Spleen (tissue), 11 donors: ENCODE measurements at regions not wholly inside any gene's neighbourhood (a gene's known extent, or its start where the extent isn't known, plus 50 kb on each side); places are given as distances from the start of the nearest gene placed in this dataset.

Experiments used
- DNase-seq: peaks from one replicate; pipeline ENCODE4 v3.0.0-alpha.2; 2020
- H3K27ac ChIP-seq, 8 donors: fragments of 200-600 bp; sonication (generic) in 7 of 8; 1 replicate in 4 of 8; 2 replicates in 4 of 8; pipeline versions ENCODE4 v1.5.0 to v1.8.0; 2016 to 2021; ENCODE audit warnings: inconsistent platforms in 4 of 8, mild to moderate bottlenecking in 4 of 8, moderate library complexity in 1 of 8
- H3K27me3 ChIP-seq, 7 donors: fragments of 200-600 bp; sonication (generic) in 6 of 7; replicated peaks in 1 of 7; 1 replicate in 4 of 7; 2 replicates in 3 of 7; pipeline versions ENCODE4 v1.5.0 to v1.8.0; 2016 to 2021; ENCODE audit warnings: inconsistent platforms in 3 of 7, mild to moderate bottlenecking in 1 of 7
- H3K36me3 ChIP-seq, 6 donors: fragments of 200-600 bp; sonication (generic) in 5 of 6; 1 replicate in 4 of 6; 2 replicates in 2 of 6; pipeline versions ENCODE4 v1.5.0 to v1.8.0; 2016 to 2021; ENCODE audit warnings: inconsistent platforms in 2 of 6
- H3K4me1 ChIP-seq, 6 donors: fragments of 200-600 bp; sonication (generic) in 5 of 6; 1 replicate in 3 of 6; 2 replicates in 3 of 6; pipeline versions ENCODE4 v1.5.0 to v1.8.0; 2016 to 2021; ENCODE audit warnings: inconsistent platforms in 3 of 6
- H3K4me3 ChIP-seq, 8 donors: fragments of 200-600 bp; sonication (generic) in 7 of 8; 1 replicate in 4 of 8; 2 replicates in 4 of 8; pipeline versions ENCODE4 v1.5.0 to v1.8.0; 2016 to 2021; ENCODE audit warnings: inconsistent platforms in 4 of 8, mild to moderate bottlenecking in 4 of 8, moderate library complexity in 2 of 8
- H3K9me3 ChIP-seq, 8 donors: fragments of 200-600 bp; sonication (generic) in 7 of 8; 1 replicate in 4 of 8; 2 replicates in 4 of 8; pipeline versions ENCODE4 v1.5.0 to v1.8.0; 2016 to 2021; ENCODE audit warnings: inconsistent platforms in 4 of 8
- POLR2A ChIP-seq, 3 donors: fragments of 450-650 bp; IDR thresholded peaks; one replicate each; pipeline ENCODE4 v1.5.1; 2017; ENCODE audit warnings: antibody characterized with exemption in 3 of 3, mild to moderate bottlenecking in 1 of 3
- POLR2AphosphoS5 ChIP-seq, 3 donors: sonication (generic); formaldehyde crosslinking; IDR thresholded peaks; one replicate each; pipeline ENCODE4 v1.5.1; 2017; ENCODE audit warnings: antibody characterized with exemption in 3 of 3
- WGBS, 5 donors: extraction: QIAGEN DNeasy Blood & Tissue Kit in 3 of 5; methylation state at CpG; one replicate each; pipeline versions ENCODE4 v1.1.5 to v1.1.7; 2013 to 2018; 5-methylcytosine and 5-hydroxymethylcytosine counted together
- intact Hi-C: fragments of 100-400 bp; cut with DNase I; formaldehyde crosslinking; loops from one replicate; pipeline ENCODE4 v1.15.0; 2023; ENCODE audit warnings: low total_unique reads
- TF ChIP-seq, protein P1 (sequence below), 11 experiments: fragments of 200-600 bp in 7 of 11; fragments of 450-650 bp in 4 of 11; sonication (generic) in 4 of 11; IDR thresholded peaks in 8 of 11; conservative IDR thresholded peaks in 3 of 11; 1 replicate in 7 of 11; 2 replicates in 4 of 11; pipeline versions ENCODE4 v1.4.0 to v1.8.0; 2016 to 2021; ENCODE audit warnings: antibody characterized with exemption in 11 of 11, inconsistent platforms in 4 of 11, mild to moderate bottlenecking in 1 of 11
- donor health status: healthy with polysubstance abuse.
- donor health status: DM: no; HTN: no; CAD: no; lungs with moderate emphysema.
- donor health status: DM: no; HTN: no; CAD: no.
- donor health status: Bipolar disorder and iron deficiency.
- donor health status: healthy.
- donor health status: DM: no; HTN: no; CAD: no.
- donor health status: DM: yes; HTN: yes; CAD: no.

DNA sequence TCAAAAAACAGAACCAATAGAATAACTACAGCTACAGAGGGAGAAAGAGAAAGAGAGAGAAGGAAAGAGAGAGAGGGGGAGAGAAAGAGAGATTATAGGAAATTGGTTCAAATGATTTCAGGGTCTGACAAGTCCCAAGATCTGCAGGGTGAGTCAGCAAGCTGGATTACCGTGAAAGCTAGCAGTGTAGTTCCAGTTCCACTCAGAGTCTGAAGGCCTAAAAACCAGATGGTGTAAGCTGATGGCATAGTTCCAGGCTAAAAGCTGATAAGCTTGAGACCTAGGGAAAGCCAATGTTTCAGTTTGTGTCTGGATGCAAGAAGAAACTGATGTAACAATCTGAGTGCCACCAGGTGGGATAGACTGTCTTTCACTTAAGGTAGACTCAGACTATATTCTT lies 397.7 kb downstream of the TRIB2 start:
- Histone ChIP-seq H3K27me3 (no peaks in the 10 kb centered on the region), H3K36me3 (no peaks in the 10 kb centered on the region), H3K4me1 (no peaks in the 10 kb centered on the region), H3K4me3 (no peak overlapping the region), H3K27ac (no peak overlapping the region), H3K9me3 (no peaks in the 10 kb centered on the region)
- WGBS, 5 donors, result 11 to 29% (median 14%) methylated on average over 1 of the region's 1 CpG
- TF ChIP-seq, protein P1, sequence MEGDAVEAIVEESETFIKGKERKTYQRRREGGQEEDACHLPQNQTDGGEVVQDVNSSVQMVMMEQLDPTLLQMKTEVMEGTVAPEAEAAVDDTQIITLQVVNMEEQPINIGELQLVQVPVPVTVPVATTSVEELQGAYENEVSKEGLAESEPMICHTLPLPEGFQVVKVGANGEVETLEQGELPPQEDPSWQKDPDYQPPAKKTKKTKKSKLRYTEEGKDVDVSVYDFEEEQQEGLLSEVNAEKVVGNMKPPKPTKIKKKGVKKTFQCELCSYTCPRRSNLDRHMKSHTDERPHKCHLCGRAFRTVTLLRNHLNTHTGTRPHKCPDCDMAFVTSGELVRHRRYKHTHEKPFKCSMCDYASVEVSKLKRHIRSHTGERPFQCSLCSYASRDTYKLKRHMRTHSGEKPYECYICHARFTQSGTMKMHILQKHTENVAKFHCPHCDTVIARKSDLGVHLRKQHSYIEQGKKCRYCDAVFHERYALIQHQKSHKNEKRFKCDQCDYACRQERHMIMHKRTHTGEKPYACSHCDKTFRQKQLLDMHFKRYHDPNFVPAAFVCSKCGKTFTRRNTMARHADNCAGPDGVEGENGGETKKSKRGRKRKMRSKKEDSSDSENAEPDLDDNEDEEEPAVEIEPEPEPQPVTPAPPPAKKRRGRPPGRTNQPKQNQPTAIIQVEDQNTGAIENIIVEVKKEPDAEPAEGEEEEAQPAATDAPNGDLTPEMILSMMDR (IDR thresholded peaks at IDR 0.05 in 8 of 11, conservative IDR thresholded peaks at IDR 0.05 in 3 of 11), result no peak
- TF ChIP-seq POLR2AphosphoS5 (IDR thresholded peaks at IDR 0.05) (no peak), POLR2A (IDR thresholded peaks at IDR 0.05) (no peak)
- no peak for DNase-seq
- intact Hi-C loops, result no loop called here

DNA sequence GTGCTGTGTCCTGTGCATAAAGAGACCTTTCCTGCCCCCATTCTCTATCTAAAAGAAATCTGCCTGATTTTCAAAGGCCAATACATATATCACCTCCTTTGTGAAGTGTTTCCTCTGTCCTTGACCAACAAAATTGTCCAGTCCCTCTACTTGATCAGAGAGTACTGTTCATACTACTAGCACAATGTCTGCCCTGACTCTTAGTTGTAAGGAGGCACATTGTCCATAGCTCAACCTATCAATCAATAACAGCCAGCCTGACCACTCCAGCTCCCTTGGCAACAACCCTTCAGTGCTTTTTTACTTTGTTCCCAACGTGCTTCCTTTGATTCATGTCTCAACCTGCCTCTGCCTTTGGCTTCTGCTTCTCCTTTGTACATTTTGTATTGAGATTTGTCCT lies 398.9 kb downstream of the TRIB2 start:
- Histone ChIP-seq H3K36me3 (no peaks in the 10 kb centered on the region), H3K4me3 (no peak overlapping the region), H3K9me3 (no peaks in the 10 kb centered on the region), H3K27ac (no peak overlapping the region), H3K4me1 (no peaks in the 10 kb centered on the region), H3K27me3 (no peaks in the 10 kb centered on the region)
- no peak for DNase-seq
- 16 to 25% (median 23%) methylated on average over 1 of the region's 1 CpG for WGBS, 5 donors
- intact Hi-C loops, result no loop called here
- TF ChIP-seq, protein P1 (IDR thresholded peaks at IDR 0.05 in 8 of 11, conservative IDR thresholded peaks at IDR 0.05 in 3 of 11), result no peak
- TF ChIP-seq POLR2AphosphoS5 (IDR thresholded peaks at IDR 0.05) (no peak), POLR2A (IDR thresholded peaks at IDR 0.05) (no peak)

DNA sequence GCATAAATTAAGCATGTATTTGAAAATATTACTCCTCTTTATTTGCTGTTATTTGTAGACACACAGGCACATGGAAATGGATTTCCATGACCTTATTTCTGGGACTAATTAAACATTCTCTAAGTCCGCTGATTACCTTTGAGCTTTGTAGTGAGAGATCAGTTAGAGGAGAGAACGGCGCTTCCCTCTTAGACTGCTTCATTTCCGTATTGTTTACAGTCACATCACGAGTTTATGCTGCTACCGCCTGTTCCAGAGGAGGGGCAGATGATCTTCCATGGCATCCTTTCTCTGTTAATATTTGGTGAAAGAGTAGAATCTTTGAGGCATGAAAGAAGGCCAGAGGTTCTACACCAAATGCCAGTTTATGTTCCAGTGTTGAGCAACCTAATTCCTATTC lies 404.4 kb downstream of the TRIB2 start:
- H3K36me3 ChIP-seq, result no peaks in the 10 kb centered on the region
- no peaks in the 10 kb centered on the region for H3K4me1 ChIP-seq
- H3K9me3 ChIP-seq, result no peaks in the 10 kb centered on the region
- no peak overlapping the region for H3K4me3 ChIP-seq
- no peak overlapping the region for H3K27ac ChIP-seq
- TF ChIP-seq POLR2A (IDR thresholded peaks at IDR 0.05), result no peak
- TF ChIP-seq, protein P1 (IDR thresholded peaks at IDR 0.05 in 8 of 11, conservative IDR thresholded peaks at IDR 0.05 in 3 of 11), result no peak
- TF ChIP-seq POLR2AphosphoS5 (IDR thresholded peaks at IDR 0.05), result no peak
- intact Hi-C loops, result no loop called here
- DNase-seq, result no peak
- 88 to 96% (median 92%) methylated on average over 6 of the region's 6 CpGs for WGBS, 5 donors
- H3K27me3 ChIP-seq, result no peaks in the 10 kb centered on the region

DNA sequence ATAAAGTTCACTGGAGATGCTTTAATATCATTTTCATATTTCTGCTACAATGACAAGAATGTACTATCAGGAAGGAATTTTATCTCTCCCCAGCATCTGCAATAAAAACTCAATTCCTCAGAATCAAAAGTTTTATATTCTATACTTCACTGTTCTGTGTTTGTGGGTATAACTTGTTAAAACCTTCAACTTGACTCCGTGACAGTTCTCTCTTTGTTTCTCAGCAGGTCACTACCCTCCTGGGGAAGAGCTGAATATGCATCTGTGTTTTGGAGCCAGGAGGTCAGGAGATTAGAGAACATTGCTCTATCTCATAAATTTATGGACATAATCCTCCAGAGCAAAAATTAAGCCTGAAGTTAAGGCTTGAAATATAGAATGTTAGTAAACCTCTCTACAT lies 411.4 kb downstream of the TRIB2 start:
- Histone ChIP-seq H3K27me3 (no peaks in the 10 kb centered on the region), H3K4me1 (no peaks in the 10 kb centered on the region), H3K36me3 (no peaks in the 10 kb centered on the region), H3K9me3 (peaks cover 0 to 7% (median 0%) of the 10 kb centered on the region in 8 donors), H3K4me3 (no peak overlapping the region), H3K27ac (no peak overlapping the region)
- intact Hi-C loops, result no loop called here
- 29 to 47% (median 35%) methylated on average over 1 of the region's 1 CpG for WGBS, 5 donors
- no peak for DNase-seq
- no peak for TF ChIP-seq POLR2A (IDR thresholded peaks at IDR 0.05)
- TF ChIP-seq, protein P1 (IDR thresholded peaks at IDR 0.05 in 8 of 11, conservative IDR thresholded peaks at IDR 0.05 in 3 of 11), result no peak
- no peak for TF ChIP-seq POLR2AphosphoS5 (IDR thresholded peaks at IDR 0.05)
